BE2C (cell line): ENCODE measurements at regions not wholly inside any gene's neighbourhood (a gene's known extent, or its start where the extent isn't known, plus 50 kb on each side); places are given as distances from the start of the nearest gene placed in this dataset.

Source experiments
- DNase-seq: peaks from one replicate; pipeline ENCODE4 v3.0.0-alpha.2; 2020
- H3K27me3 ChIP-seq: fragments of 250-450 bp; sonication (Bioruptor Pico); 2 replicates; pipeline ENCODE4 v1.5.1; 2020; ENCODE audit warnings: mild to moderate bottlenecking
- H3K36me3 ChIP-seq: fragments of 250-450 bp; sonication (Bioruptor Pico); 2 replicates; pipeline ENCODE4 v1.5.1; 2020; ENCODE audit warnings: mild to moderate bottlenecking
- H3K4me1 ChIP-seq: fragments of 250-450 bp; sonication (Bioruptor Pico); 2 replicates; pipeline ENCODE4 v1.5.1; 2020
- H3K4me3 ChIP-seq: 2 replicates; pipeline ENCODE4 v1.5.1; 2011; ENCODE audit warnings: low read depth, low read length
- H3K9me3 ChIP-seq: fragments of 250-450 bp; sonication (Bioruptor Pico); 2 replicates; pipeline ENCODE4 v1.5.1; 2020
- TF ChIP-seq, protein P1 (sequence below): IDR thresholded peaks from 2 replicates; pipeline ENCODE4 v1.5.1; 2012; ENCODE audit warnings: mild to moderate bottlenecking, low read depth, low read length

DNA sequence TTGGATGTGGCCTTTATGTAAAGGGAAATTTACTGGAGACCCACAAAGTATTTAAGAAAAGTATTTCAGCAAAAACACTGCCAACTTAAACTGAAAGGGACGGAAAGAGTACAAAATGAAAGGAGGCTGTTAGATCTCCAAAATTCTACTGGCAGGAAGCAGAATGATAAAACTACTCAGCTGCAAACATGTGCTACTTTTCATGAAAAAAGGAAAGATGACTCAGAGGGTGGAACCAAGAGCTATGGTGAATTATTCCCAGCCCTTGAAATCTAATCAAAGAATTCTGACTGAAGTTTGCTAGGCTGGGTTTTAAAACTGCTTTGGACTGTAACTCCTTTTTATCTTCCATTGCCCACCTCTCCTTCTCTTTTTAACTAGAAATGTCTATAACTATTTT, 58.6 kb upstream of the ZBED3 start:
- TF ChIP-seq, protein P1, sequence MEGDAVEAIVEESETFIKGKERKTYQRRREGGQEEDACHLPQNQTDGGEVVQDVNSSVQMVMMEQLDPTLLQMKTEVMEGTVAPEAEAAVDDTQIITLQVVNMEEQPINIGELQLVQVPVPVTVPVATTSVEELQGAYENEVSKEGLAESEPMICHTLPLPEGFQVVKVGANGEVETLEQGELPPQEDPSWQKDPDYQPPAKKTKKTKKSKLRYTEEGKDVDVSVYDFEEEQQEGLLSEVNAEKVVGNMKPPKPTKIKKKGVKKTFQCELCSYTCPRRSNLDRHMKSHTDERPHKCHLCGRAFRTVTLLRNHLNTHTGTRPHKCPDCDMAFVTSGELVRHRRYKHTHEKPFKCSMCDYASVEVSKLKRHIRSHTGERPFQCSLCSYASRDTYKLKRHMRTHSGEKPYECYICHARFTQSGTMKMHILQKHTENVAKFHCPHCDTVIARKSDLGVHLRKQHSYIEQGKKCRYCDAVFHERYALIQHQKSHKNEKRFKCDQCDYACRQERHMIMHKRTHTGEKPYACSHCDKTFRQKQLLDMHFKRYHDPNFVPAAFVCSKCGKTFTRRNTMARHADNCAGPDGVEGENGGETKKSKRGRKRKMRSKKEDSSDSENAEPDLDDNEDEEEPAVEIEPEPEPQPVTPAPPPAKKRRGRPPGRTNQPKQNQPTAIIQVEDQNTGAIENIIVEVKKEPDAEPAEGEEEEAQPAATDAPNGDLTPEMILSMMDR, result no peak
- Histone ChIP-seq H3K27me3 (no peaks in the 10 kb centered on the region), H3K4me1 (no peaks in the 10 kb centered on the region), H3K36me3 (no peaks in the 10 kb centered on the region), H3K4me3 (no peak overlapping the region), H3K9me3 (no peaks in the 10 kb centered on the region)
- no peak for DNase-seq

GRCh38 chr5:77144837-77145139, 57.7 kb upstream of the ZBED3 start:
- no peaks in the 10 kb centered on the region for H3K4me1 ChIP-seq
- H3K36me3 ChIP-seq, result no peaks in the 10 kb centered on the region
- no peaks in the 10 kb centered on the region for H3K27me3 ChIP-seq
- DNase-seq, result no peak
- H3K9me3 ChIP-seq, result no peaks in the 10 kb centered on the region
- TF ChIP-seq, protein P1, result no peak
- no peak overlapping the region for H3K4me3 ChIP-seq

DNA sequence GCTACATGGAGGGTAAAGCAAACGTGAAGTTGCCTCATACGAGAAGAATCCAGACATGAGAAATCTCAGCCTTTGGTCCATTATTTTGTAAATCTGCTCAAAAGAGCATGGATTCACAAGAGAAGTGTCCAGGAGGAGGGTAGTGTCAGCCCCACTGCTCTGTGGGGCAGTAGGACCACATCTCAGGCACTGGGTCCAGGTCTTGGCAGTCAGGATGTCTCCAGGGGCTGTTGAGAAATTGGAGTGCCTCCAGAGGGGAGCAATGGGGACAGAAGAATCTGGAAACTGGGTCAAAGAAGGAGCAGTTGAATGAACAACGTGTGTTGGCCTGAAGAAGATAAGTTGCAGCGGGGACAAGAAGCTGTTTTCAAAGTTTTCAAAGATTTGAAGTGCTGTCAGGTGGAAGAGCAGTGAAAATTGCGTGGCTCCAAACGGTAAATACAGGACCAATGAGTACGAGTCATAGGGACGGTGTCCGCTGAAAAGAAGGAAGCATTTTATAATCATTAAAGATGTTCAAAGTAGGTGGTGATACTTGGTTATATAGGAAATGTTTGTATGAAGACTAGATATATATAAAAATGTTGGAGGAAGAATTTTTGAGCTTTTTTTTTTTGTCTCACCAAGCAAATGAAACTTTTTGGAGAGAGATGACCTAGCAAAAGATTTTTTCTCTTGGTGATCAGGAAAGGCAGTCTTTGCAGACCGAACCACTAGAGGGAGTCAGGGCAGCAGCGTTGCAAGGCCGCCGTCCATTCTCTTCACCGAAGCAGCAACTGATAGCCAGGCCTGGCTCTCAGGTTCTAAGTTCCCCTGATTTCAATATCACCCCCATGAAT, 57.1 kb upstream of the ZBED3 start:
- H3K4me1 ChIP-seq, result no peaks in the 10 kb centered on the region
- DNase-seq, result peak; percentile 79
- no peaks in the 10 kb centered on the region for H3K9me3 ChIP-seq
- no peak overlapping the region for H3K4me3 ChIP-seq
- no peaks in the 10 kb centered on the region for H3K36me3 ChIP-seq
- TF ChIP-seq, protein P1, result peak; percentile 95
- no peaks in the 10 kb centered on the region for H3K27me3 ChIP-seq

GRCh38 chr5:77140350-77140749, 53.3 kb upstream of the ZBED3 start:
- TF ChIP-seq, protein P1, result 0 out of 2 replicates have a peak, but pooled peaks have one; percentile 12
- DNase-seq, result no peak
- Histone ChIP-seq H3K36me3 (no peaks in the 10 kb centered on the region), H3K27me3 (no peaks in the 10 kb centered on the region), H3K9me3 (no peaks in the 10 kb centered on the region), H3K4me1 (no peaks in the 10 kb centered on the region), H3K4me3 (no peak overlapping the region)

DNA sequence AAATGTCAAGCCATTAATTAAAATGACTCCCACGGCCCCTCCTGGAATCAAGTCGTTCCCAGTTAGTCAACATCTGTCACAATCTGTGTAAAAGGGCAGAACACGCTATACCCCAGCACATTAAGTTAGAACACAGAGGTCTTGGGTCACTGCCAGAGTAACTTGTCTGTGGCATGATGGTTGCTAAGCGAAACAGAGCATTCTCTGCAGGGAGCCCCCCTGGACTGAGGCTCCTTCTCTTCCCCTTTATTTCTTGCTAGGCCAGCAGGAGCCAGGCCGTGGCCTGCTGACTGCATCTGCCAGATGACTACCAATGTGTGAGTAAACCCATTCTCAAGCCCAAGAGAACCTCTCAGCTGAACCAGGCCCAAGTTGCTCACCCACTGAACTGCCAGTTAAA, 51.9 kb upstream of the ZBED3 start:
- H3K4me1 ChIP-seq, result no peaks in the 10 kb centered on the region

More for the DNA sequence above, 51.9 kb upstream of the ZBED3 start:
- Histone ChIP-seq H3K9me3 (no peaks in the 10 kb centered on the region), H3K36me3 (no peaks in the 10 kb centered on the region), H3K4me3 (no peak overlapping the region), H3K27me3 (no peaks in the 10 kb centered on the region)
- TF ChIP-seq, protein P1, result no peak
- DNase-seq, result peak; percentile 41
